ENCODE measurements at regions not wholly inside any gene's neighbourhood (a gene's known extent, or its start where the extent isn't known, plus 50 kb on each side); places are given as distances from the start of the nearest gene placed in this dataset.
"Not testable (repeated sequence)": the region's sequence is repeated elsewhere in the genome, so short reads cannot be mapped to it uniquely, and the experiment has no call there.

- H3K36me3 ChIP-seq (ENCODE audit: control insufficient read depth, insufficient read depth, low read length): no peaks in the 10 kb centered on the region
- H3K36me3 Mint-ChIP-seq: no peaks in the 10 kb centered on the region
- H3K27me3 Mint-ChIP-seq: no peaks in the 10 kb centered on the region
- H3K9me3 Mint-ChIP-seq: peaks cover 0 to 34% (median 8%) of the 10 kb centered on the region in 7 donors
- no peak overlapping the region for H3K27ac Mint-ChIP-seq
- H3K27ac ChIP-seq (ENCODE audit: insufficient read depth, low read length, poor library complexity, severe bottlenecking): no peak overlapping the region
- H3K27me3 ChIP-seq (ENCODE audit: control insufficient read depth, insufficient read depth, low read length): no peaks in the 10 kb centered on the region
- no peaks in the 10 kb centered on the region for H3K9me3 ChIP-seq (ENCODE audit: control insufficient read depth in 2 of 2, low read length in 2 of 2)
- H3K4me3 Mint-ChIP-seq: no peak overlapping the region
- ATAC-seq (ENCODE audit: low read depth in 2 of 2) (no peak), DNase-seq (no peak)
- H3K4me1 ChIP-seq (ENCODE audit: control insufficient read depth, insufficient read depth, low read length, poor library complexity, severe bottlenecking): no peaks in the 10 kb centered on the region
- H3K4me3 ChIP-seq (ENCODE audit: low read depth, low read length): no peak overlapping the region
- no peaks in the 10 kb centered on the region for H3K4me1 Mint-ChIP-seq
These were observed 449.2 kb downstream of the CNTN3 start for GRCh38 chr3:74165211-74165610.

GRCh38 chr3:74149466-74149865 lies 465.0 kb downstream of the CNTN3 start:
- Histone ChIP-seq H3K9me3 (ENCODE audit: control insufficient read depth in 2 of 2, low read length in 2 of 2) (peaks cover 4 to 5% of the 10 kb centered on the region in 2 experiments), H3K4me3 (ENCODE audit: low read depth, low read length) (no peak overlapping the region), H3K36me3 (ENCODE audit: control insufficient read depth, insufficient read depth, low read length) (no peaks in the 10 kb centered on the region), H3K27ac (ENCODE audit: insufficient read depth, low read length, poor library complexity, severe bottlenecking) (no peak overlapping the region), H3K4me1 (ENCODE audit: control insufficient read depth, insufficient read depth, low read length, poor library complexity, severe bottlenecking) (no peaks in the 10 kb centered on the region), H3K27me3 (ENCODE audit: control insufficient read depth, insufficient read depth, low read length) (no peaks in the 10 kb centered on the region)
- H3K27me3 Mint-ChIP-seq: peaks cover 4% of the 10 kb centered on the region
- H3K4me3 Mint-ChIP-seq: no peak overlapping the region
- H3K36me3 Mint-ChIP-seq: no peaks in the 10 kb centered on the region
- DNase-seq (no peak), ATAC-seq (ENCODE audit: low read depth in 2 of 2) (no peak)
- peaks cover 2 to 26% (median 5%) of the 10 kb centered on the region in 7 donors for H3K9me3 Mint-ChIP-seq
- H3K27ac Mint-ChIP-seq: no peak overlapping the region
- no peaks in the 10 kb centered on the region for H3K4me1 Mint-ChIP-seq

- H3K9me3 Mint-ChIP-seq: peaks cover 0 to 16% (median 0%) of the 10 kb centered on the region in 7 donors
- no peak overlapping the region for H3K4me3 ChIP-seq (ENCODE audit: low read depth, low read length)
- H3K4me1 ChIP-seq (ENCODE audit: control insufficient read depth, insufficient read depth, low read length, poor library complexity, severe bottlenecking): no peaks in the 10 kb centered on the region
These were observed 469.2 kb downstream of the CNTN3 start for GRCh38 chr3:74145277-74145676.

GRCh38 chr3:74139648-74140047 lies 474.8 kb downstream of the CNTN3 start:
- peaks cover 0 to 18% (median 4%) of the 10 kb centered on the region in 7 donors for H3K9me3 Mint-ChIP-seq
- Histone ChIP-seq H3K36me3 (ENCODE audit: control insufficient read depth, insufficient read depth, low read length) (no peaks in the 10 kb centered on the region), H3K4me1 (ENCODE audit: control insufficient read depth, insufficient read depth, low read length, poor library complexity, severe bottlenecking) (no peaks in the 10 kb centered on the region), H3K4me3 (ENCODE audit: low read depth, low read length) (no peak overlapping the region), H3K9me3 (ENCODE audit: control insufficient read depth in 2 of 2, low read length in 2 of 2) (no peaks in the 10 kb centered on the region), H3K27ac (ENCODE audit: insufficient read depth, low read length, poor library complexity, severe bottlenecking) (no peak overlapping the region), H3K27me3 (ENCODE audit: control insufficient read depth, insufficient read depth, low read length) (no peaks in the 10 kb centered on the region)
- ATAC-seq (ENCODE audit: low read depth in 2 of 2) (no peak), DNase-seq (no peak)
- H3K4me3 Mint-ChIP-seq: no peak overlapping the region
- no peak overlapping the region for H3K27ac Mint-ChIP-seq
- no peaks in the 10 kb centered on the region for H3K4me1 Mint-ChIP-seq
- H3K36me3 Mint-ChIP-seq: no peaks in the 10 kb centered on the region
- no peaks in the 10 kb centered on the region for H3K27me3 Mint-ChIP-seq

More at GRCh38 chr3:74145277-74145676, 469.2 kb downstream of the CNTN3 start:
- H3K4me1 Mint-ChIP-seq: no peaks in the 10 kb centered on the region
- DNase-seq (no peak), ATAC-seq (ENCODE audit: low read depth in 2 of 2) (no peak)
- Histone ChIP-seq H3K9me3 (ENCODE audit: control insufficient read depth in 2 of 2, low read length in 2 of 2) (peaks cover 2 to 4% of the 10 kb centered on the region in 2 experiments), H3K27me3 (ENCODE audit: control insufficient read depth, insufficient read depth, low read length) (no peaks in the 10 kb centered on the region), H3K27ac (ENCODE audit: insufficient read depth, low read length, poor library complexity, severe bottlenecking) (no peak overlapping the region), H3K36me3 (ENCODE audit: control insufficient read depth, insufficient read depth, low read length) (no peaks in the 10 kb centered on the region)
- H3K4me3 Mint-ChIP-seq: no peak overlapping the region
- H3K27ac Mint-ChIP-seq: no peak overlapping the region
- H3K27me3 Mint-ChIP-seq: peaks cover 4% of the 10 kb centered on the region
- H3K36me3 Mint-ChIP-seq: no peaks in the 10 kb centered on the region

- Mint-ChIP-seq H3K27ac (no peak overlapping the region), H3K27me3 (no peaks in the 10 kb centered on the region), H3K9me3 (peaks cover 0 to 30% (median 6%) of the 10 kb centered on the region in 7 donors), H3K4me3 (no peak overlapping the region), H3K4me1 (no peaks in the 10 kb centered on the region), H3K36me3 (no peaks in the 10 kb centered on the region)
- Histone ChIP-seq H3K9me3 (ENCODE audit: control insufficient read depth in 2 of 2, low read length in 2 of 2) (no peaks in the 10 kb centered on the region), H3K4me1 (ENCODE audit: control insufficient read depth, insufficient read depth, low read length, poor library complexity, severe bottlenecking) (no peaks in the 10 kb centered on the region), H3K27ac (ENCODE audit: insufficient read depth, low read length, poor library complexity, severe bottlenecking) (no peak overlapping the region), H3K27me3 (ENCODE audit: control insufficient read depth, insufficient read depth, low read length) (no peaks in the 10 kb centered on the region), H3K4me3 (ENCODE audit: low read depth, low read length) (no peak overlapping the region), H3K36me3 (ENCODE audit: control insufficient read depth, insufficient read depth, low read length) (no peaks in the 10 kb centered on the region)
- DNase-seq: no peak
- no peak for ATAC-seq (ENCODE audit: low read depth in 2 of 2)
These were observed 476.7 kb downstream of the CNTN3 start for GRCh38 chr3:74137790-74138189.

GRCh38 chr3:74135808-74136207 lies 478.7 kb downstream of the CNTN3 start:
- H3K36me3 ChIP-seq (ENCODE audit: control insufficient read depth, insufficient read depth, low read length): no peaks in the 10 kb centered on the region
- H3K9me3 Mint-ChIP-seq: peaks cover 0 to 37% (median 8%) of the 10 kb centered on the region in 7 donors
- no peaks in the 10 kb centered on the region for H3K4me1 ChIP-seq (ENCODE audit: control insufficient read depth, insufficient read depth, low read length, poor library complexity, severe bottlenecking)
- no peaks in the 10 kb centered on the region for H3K9me3 ChIP-seq (ENCODE audit: control insufficient read depth in 2 of 2, low read length in 2 of 2)
- DNase-seq (no peak), ATAC-seq (ENCODE audit: low read depth in 2 of 2) (no peak)
- H3K4me1 Mint-ChIP-seq: no peaks in the 10 kb centered on the region
- no peak overlapping the region for H3K4me3 Mint-ChIP-seq
- H3K27me3 ChIP-seq (ENCODE audit: control insufficient read depth, insufficient read depth, low read length): no peaks in the 10 kb centered on the region
- no peak overlapping the region for H3K27ac ChIP-seq (ENCODE audit: insufficient read depth, low read length, poor library complexity, severe bottlenecking)
- no peak overlapping the region for H3K27ac Mint-ChIP-seq
- no peak overlapping the region for H3K4me3 ChIP-seq (ENCODE audit: low read depth, low read length)
- H3K36me3 Mint-ChIP-seq: no peaks in the 10 kb centered on the region
- no peaks in the 10 kb centered on the region for H3K27me3 Mint-ChIP-seq

GRCh38 chr3:74134831-74135230 lies 479.6 kb downstream of the CNTN3 start:
- Mint-ChIP-seq H3K4me1 (no peaks in the 10 kb centered on the region), H3K27me3 (no peaks in the 10 kb centered on the region), H3K9me3 (peaks cover 0 to 42% (median 8%) of the 10 kb centered on the region in 7 donors), H3K4me3 (no peak overlapping the region), H3K27ac (no peak overlapping the region), H3K36me3 (no peaks in the 10 kb centered on the region)
- Histone ChIP-seq H3K27me3 (ENCODE audit: control insufficient read depth, insufficient read depth, low read length) (no peaks in the 10 kb centered on the region), H3K4me3 (ENCODE audit: low read depth, low read length) (no peak overlapping the region), H3K36me3 (ENCODE audit: control insufficient read depth, insufficient read depth, low read length) (no peaks in the 10 kb centered on the region), H3K4me1 (ENCODE audit: control insufficient read depth, insufficient read depth, low read length, poor library complexity, severe bottlenecking) (no peaks in the 10 kb centered on the region), H3K27ac (ENCODE audit: insufficient read depth, low read length, poor library complexity, severe bottlenecking) (no peak overlapping the region), H3K9me3 (ENCODE audit: control insufficient read depth in 2 of 2, low read length in 2 of 2) (no peaks in the 10 kb centered on the region)
- no peak for DNase-seq
- no peak for ATAC-seq (ENCODE audit: low read depth in 2 of 2)

GRCh38 chr3:74131546-74132328 lies 482.7 kb downstream of the CNTN3 start:
- not testable (repeated sequence) for ATAC-seq (ENCODE audit: low read depth in 2 of 2); H3K36me3 Mint-ChIP-seq; H3K27me3 ChIP-seq (ENCODE audit: control insufficient read depth, insufficient read depth, low read length); H3K4me1 Mint-ChIP-seq; H3K9me3 ChIP-seq (ENCODE audit: control insufficient read depth in 2 of 2, low read length in 2 of 2); H3K4me3 ChIP-seq (ENCODE audit: low read depth, low read length); H3K4me1 ChIP-seq (ENCODE audit: control insufficient read depth, insufficient read depth, low read length, poor library complexity, severe bottlenecking); H3K27ac Mint-ChIP-seq; H3K27ac ChIP-seq (ENCODE audit: insufficient read depth, low read length, poor library complexity, severe bottlenecking); DNase-seq; H3K27me3 Mint-ChIP-seq; H3K36me3 ChIP-seq (ENCODE audit: control insufficient read depth, insufficient read depth, low read length); H3K4me3 Mint-ChIP-seq
- peaks cover 4 to 46% (median 12%) of the 10 kb centered on the region in 7 donors for H3K9me3 Mint-ChIP-seq

Data from CD4-positive, CD25-positive, alpha-beta regulatory T cell (primary cell).